ENCODE measurements at regions not wholly inside any gene's neighbourhood (a gene's known extent, or its start where the extent isn't known, plus 50 kb on each side); places are given as distances from the start of the nearest gene placed in this dataset.

DNA sequence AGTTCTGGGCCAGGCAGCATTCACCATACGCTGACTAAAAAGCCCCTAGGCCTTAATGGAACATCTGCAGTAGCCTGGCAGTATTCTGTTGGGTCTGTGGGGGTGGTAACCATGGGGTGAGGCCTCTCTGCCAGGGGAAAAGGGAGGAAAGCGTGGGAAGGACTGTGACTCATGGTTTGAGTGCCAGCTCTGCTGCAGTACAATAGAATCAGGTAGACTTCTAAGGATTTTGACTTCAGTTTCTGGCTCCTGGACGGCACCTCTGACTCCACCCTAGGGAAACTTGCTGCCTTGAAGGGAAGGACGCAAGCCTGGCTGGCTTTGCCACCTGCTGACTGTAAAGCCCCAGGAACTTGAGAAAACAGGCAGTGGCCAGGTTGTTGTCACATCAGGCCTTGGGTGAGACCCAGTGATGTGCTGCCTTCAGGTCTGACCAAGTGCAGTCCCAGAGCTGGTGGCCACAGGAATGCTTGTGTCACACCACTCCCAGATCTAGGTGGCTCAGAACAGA lies 148.6 kb downstream of the SUCNR1 start:
- no peak overlapping the region for H3K27ac Mint-ChIP-seq
- H3K4me3 Mint-ChIP-seq, result no peak overlapping the region
- ATAC-seq (ENCODE audit: low read depth), result no peak
- peaks cover 10% of the 10 kb centered on the region for H3K27me3 Mint-ChIP-seq
- H3K4me1 Mint-ChIP-seq, result no peaks in the 10 kb centered on the region
- H3K36me3 Mint-ChIP-seq, result no peaks in the 10 kb centered on the region
- no peak for DNase-seq (ENCODE audit: low spot score in 2 of 2)
- H3K9me3 Mint-ChIP-seq, result no peaks in the 10 kb centered on the region

GRCh38 chr3:152026033-152026556 lies 152.7 kb downstream of the SUCNR1 start:
- Mint-ChIP-seq H3K27ac (no peak overlapping the region), H3K4me1 (no peaks in the 10 kb centered on the region), H3K9me3 (no peaks in the 10 kb centered on the region), H3K27me3 (peaks cover 9% of the 10 kb centered on the region), H3K4me3 (no peak overlapping the region), H3K36me3 (no peaks in the 10 kb centered on the region)
- ATAC-seq (ENCODE audit: low read depth) (no peak), DNase-seq (ENCODE audit: low spot score in 2 of 2) (no peak)

DNA sequence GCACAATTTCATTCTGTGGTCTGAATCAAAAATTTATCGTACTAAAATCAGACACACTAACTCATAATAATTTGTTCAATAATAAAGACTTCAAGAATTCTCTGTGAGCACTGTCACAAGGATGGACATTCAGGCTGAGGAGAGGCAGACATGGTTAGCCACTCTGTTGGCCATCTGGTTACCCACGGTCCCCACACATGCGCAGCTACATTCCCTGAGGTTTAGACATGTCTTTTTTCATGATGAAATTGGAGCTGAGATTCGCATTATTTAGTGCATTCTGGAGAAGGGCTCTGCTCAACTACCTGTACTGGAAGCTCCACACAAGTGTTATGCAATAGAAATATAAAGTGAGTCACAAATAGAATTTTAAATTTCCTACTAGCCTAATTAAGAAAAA lies 156.9 kb downstream of the SUCNR1 start:
- H3K4me1 Mint-ChIP-seq, result no peaks in the 10 kb centered on the region
- H3K27ac Mint-ChIP-seq, result no peak overlapping the region
- DNase-seq (ENCODE audit: low spot score in 2 of 2) (no peak), ATAC-seq (ENCODE audit: low read depth) (no peak)
- peaks cover 4% of the 10 kb centered on the region for H3K36me3 Mint-ChIP-seq
- no peak overlapping the region for H3K4me3 Mint-ChIP-seq
- H3K27me3 Mint-ChIP-seq, result peaks cover 2% of the 10 kb centered on the region
- H3K9me3 Mint-ChIP-seq, result peaks cover 8% of the 10 kb centered on the region

DNA sequence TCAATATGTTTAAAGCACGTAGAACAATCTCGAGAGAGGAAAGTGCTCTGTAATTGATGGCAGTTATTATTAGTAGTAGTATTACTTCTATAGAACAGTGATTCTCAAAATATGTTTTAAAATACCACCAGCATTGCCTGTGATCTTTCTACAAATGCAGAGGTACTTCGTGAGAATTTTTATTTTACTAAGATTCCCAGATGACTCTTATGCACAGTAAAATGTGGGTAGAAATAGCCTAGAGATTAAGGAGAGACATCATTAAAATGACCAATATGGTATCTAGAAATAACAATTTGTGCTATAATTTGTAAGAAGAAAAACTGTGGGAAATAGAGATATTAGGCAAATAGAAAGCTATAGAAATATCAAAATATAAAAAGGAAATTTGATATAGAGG lies 157.9 kb downstream of the SUCNR1 start:
- ATAC-seq (ENCODE audit: low read depth) (no peak), DNase-seq (ENCODE audit: low spot score in 2 of 2) (no peak)
- Mint-ChIP-seq H3K4me1 (no peaks in the 10 kb centered on the region), H3K4me3 (no peak overlapping the region), H3K36me3 (peaks cover 6% of the 10 kb centered on the region), H3K27me3 (peaks cover 2% of the 10 kb centered on the region), H3K9me3 (peaks cover 9% of the 10 kb centered on the region), H3K27ac (no peak overlapping the region)

GRCh38 chr3:152037297-152037696 lies 163.9 kb downstream of the SUCNR1 start:
- H3K9me3 Mint-ChIP-seq, result peaks cover 9% of the 10 kb centered on the region
- no peaks in the 10 kb centered on the region for H3K27me3 Mint-ChIP-seq
- no peaks in the 10 kb centered on the region for H3K4me1 Mint-ChIP-seq
- H3K4me3 Mint-ChIP-seq, result no peak overlapping the region
- peaks cover 6% of the 10 kb centered on the region for H3K36me3 Mint-ChIP-seq
- DNase-seq (ENCODE audit: low spot score in 2 of 2), result no peak
- ATAC-seq (ENCODE audit: low read depth), result no peak
- no peak overlapping the region for H3K27ac Mint-ChIP-seq

GRCh38 chr3:152037953-152038352 lies 164.5 kb downstream of the SUCNR1 start:
- H3K9me3 Mint-ChIP-seq, result peaks cover 9% of the 10 kb centered on the region
- no peaks in the 10 kb centered on the region for H3K27me3 Mint-ChIP-seq
- DNase-seq (ENCODE audit: low spot score in 2 of 2) (no peak), ATAC-seq (ENCODE audit: low read depth) (no peak)
- H3K4me1 Mint-ChIP-seq, result no peaks in the 10 kb centered on the region
- H3K27ac Mint-ChIP-seq, result no peak overlapping the region
- H3K4me3 Mint-ChIP-seq, result no peak overlapping the region
- H3K36me3 Mint-ChIP-seq, result peaks cover 6% of the 10 kb centered on the region

DNA sequence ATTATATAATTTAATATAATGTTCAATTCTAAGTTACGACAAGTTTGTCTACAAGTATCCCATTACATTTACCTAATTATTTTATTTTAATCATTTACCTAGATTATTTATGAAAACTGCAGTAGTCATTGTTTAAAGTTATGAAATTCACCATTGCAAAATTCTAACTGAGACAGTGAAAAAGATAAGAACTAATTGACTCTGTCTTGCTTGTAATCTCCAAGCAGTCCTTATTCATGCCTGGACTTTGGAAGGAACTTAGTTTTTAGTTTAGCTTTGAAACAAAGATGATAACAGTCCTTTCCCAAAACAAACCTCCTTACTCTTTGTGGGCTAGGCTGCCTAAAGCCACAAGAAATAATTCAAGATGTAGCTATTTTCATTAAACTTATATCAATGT lies 165.0 kb downstream of the SUCNR1 start:
- H3K27me3 Mint-ChIP-seq, result no peaks in the 10 kb centered on the region
- ATAC-seq (ENCODE audit: low read depth), result no peak
- H3K9me3 Mint-ChIP-seq, result peaks cover 5% of the 10 kb centered on the region

DNA sequence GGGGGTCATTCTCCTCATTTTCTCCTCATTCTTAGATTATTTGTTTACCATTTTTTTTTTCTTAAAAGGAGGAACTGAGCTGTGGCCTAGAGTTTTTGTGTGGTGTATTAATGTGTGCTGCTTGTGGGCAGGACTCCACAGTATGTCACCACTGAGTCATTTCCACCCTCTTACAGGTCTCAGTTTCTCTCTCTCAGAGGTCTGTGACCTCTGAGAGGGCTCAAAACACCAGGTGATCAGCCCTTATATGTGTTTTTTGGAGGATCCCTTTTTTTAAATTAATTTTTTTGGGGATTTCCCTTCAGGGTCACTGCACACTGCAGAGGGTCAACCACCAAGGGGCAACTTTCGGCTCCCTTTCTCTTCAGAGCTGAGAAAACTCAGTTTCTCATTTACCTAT lies 166.4 kb downstream of the SUCNR1 start:
- H3K4me3 Mint-ChIP-seq, result no peak overlapping the region
- ATAC-seq (ENCODE audit: low read depth) (peak; percentile 19), DNase-seq (ENCODE audit: low spot score in 2 of 2) (no peak)
- H3K9me3 Mint-ChIP-seq, result peaks cover 5% of the 10 kb centered on the region
- no peaks in the 10 kb centered on the region for H3K4me1 Mint-ChIP-seq
- H3K27ac Mint-ChIP-seq, result no peak overlapping the region
- peaks cover 3% of the 10 kb centered on the region for H3K36me3 Mint-ChIP-seq
- no peaks in the 10 kb centered on the region for H3K27me3 Mint-ChIP-seq

More for the DNA sequence above, 165.0 kb downstream of the SUCNR1 start:
- no peak for DNase-seq (ENCODE audit: low spot score in 2 of 2)
- Mint-ChIP-seq H3K27ac (no peak overlapping the region), H3K36me3 (peaks cover 3% of the 10 kb centered on the region), H3K4me1 (no peaks in the 10 kb centered on the region), H3K4me3 (no peak overlapping the region)

- H3K4me3 Mint-ChIP-seq, result no peak overlapping the region
- no peak for ATAC-seq (ENCODE audit: low read depth)
- peaks cover 2% of the 10 kb centered on the region for H3K9me3 Mint-ChIP-seq
Observed at GRCh38 chr3:152040319-152040718, 166.9 kb downstream of the SUCNR1 start.

GRCh38 chr3:152043620-152044019 lies 170.2 kb downstream of the SUCNR1 start:
- Mint-ChIP-seq H3K4me3 (no peak overlapping the region), H3K4me1 (no peaks in the 10 kb centered on the region), H3K27me3 (no peaks in the 10 kb centered on the region), H3K27ac (no peak overlapping the region), H3K9me3 (no peaks in the 10 kb centered on the region), H3K36me3 (no peaks in the 10 kb centered on the region)
- DNase-seq (ENCODE audit: low spot score in 2 of 2) (no peak), ATAC-seq (ENCODE audit: low read depth) (no peak)

More at GRCh38 chr3:152040319-152040718, 166.9 kb downstream of the SUCNR1 start:
- Mint-ChIP-seq H3K27ac (no peak overlapping the region), H3K36me3 (peaks cover 2% of the 10 kb centered on the region), H3K4me1 (no peaks in the 10 kb centered on the region), H3K27me3 (no peaks in the 10 kb centered on the region)
- DNase-seq (ENCODE audit: low spot score in 2 of 2), result no peak

- Mint-ChIP-seq H3K4me3 (no peak overlapping the region), H3K36me3 (no peaks in the 10 kb centered on the region), H3K27ac (no peak overlapping the region), H3K9me3 (no peaks in the 10 kb centered on the region), H3K27me3 (no peaks in the 10 kb centered on the region), H3K4me1 (no peaks in the 10 kb centered on the region)
- ATAC-seq (ENCODE audit: low read depth) (no peak), DNase-seq (ENCODE audit: low spot score in 2 of 2) (no peak)
Observed at GRCh38 chr3:152046280-152046679, 172.8 kb downstream of the SUCNR1 start.

DNA sequence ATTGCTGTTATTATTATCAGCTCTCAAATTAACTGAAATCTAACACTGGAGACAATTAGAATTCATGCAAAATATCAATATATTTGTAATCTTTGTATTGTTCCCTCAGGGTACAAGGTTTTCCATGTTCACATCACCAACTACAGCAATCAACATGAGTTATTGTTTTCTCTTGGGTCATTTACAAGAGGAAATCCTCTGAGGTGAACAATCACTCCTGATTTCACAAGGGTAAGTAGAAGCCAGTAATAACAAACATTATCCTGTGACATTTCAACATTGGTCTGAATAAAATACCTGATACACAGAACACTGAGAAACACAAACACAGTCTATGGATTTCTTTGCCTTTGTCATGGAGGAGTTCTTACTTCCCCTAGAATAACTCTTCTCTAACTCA lies 174.0 kb downstream of the SUCNR1 start:
- Mint-ChIP-seq H3K36me3 (no peaks in the 10 kb centered on the region), H3K4me1 (no peaks in the 10 kb centered on the region), H3K27me3 (no peaks in the 10 kb centered on the region), H3K4me3 (no peak overlapping the region), H3K27ac (no peak overlapping the region), H3K9me3 (no peaks in the 10 kb centered on the region)
- ATAC-seq (ENCODE audit: low read depth), result no peak
- no peak for DNase-seq (ENCODE audit: low spot score in 2 of 2)

DNA sequence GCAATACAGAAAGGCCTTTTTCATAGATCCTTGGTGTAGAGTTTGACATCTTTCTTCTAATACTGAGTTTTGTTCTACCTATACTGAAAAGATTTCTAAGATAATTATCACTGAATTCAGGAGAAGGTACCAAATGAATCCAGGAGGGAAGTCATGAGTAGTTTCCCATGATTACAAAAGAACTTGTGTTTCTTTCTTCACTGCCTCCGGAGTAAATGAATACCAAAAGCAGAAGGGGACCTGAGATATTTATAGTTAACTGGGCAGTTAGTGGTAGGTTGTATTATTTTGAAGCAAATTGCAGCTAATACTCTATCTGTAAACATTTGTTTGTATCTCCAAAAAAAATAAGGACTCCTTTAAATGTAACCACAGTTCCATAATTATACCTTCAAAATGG lies 175.4 kb downstream of the SUCNR1 start:
- no peaks in the 10 kb centered on the region for H3K36me3 Mint-ChIP-seq
- no peak for ATAC-seq (ENCODE audit: low read depth)
- H3K9me3 Mint-ChIP-seq, result no peaks in the 10 kb centered on the region
- H3K27ac Mint-ChIP-seq, result no peak overlapping the region
- no peaks in the 10 kb centered on the region for H3K4me1 Mint-ChIP-seq
- no peak for DNase-seq (ENCODE audit: low spot score in 2 of 2)
- H3K27me3 Mint-ChIP-seq, result no peaks in the 10 kb centered on the region
- H3K4me3 Mint-ChIP-seq, result no peak overlapping the region

- no peak for DNase-seq (ENCODE audit: low spot score in 2 of 2)
- ATAC-seq (ENCODE audit: low read depth), result no peak
- H3K36me3 Mint-ChIP-seq, result no peaks in the 10 kb centered on the region
- H3K27ac Mint-ChIP-seq, result no peak overlapping the region
- no peaks in the 10 kb centered on the region for H3K9me3 Mint-ChIP-seq
- H3K27me3 Mint-ChIP-seq, result no peaks in the 10 kb centered on the region
- H3K4me3 Mint-ChIP-seq, result no peak overlapping the region
- no peaks in the 10 kb centered on the region for H3K4me1 Mint-ChIP-seq
Observed at GRCh38 chr3:152050903-152051302, 177.5 kb downstream of the SUCNR1 start.
